Spleen (tissue), 11 donors: ENCODE measurements at regions not wholly inside any gene's neighbourhood (a gene's known extent, or its start where the extent isn't known, plus 50 kb on each side); places are given as distances from the start of the nearest gene placed in this dataset.

Source experiments
- DNase-seq: peaks from one replicate; pipeline ENCODE4 v3.0.0-alpha.2; 2020
- H3K27ac ChIP-seq, 8 donors: fragments of 200-600 bp; sonication (generic) in 7 of 8; 1 replicate in 4 of 8; 2 replicates in 4 of 8; pipeline versions ENCODE4 v1.5.0 to v1.8.0; 2016 to 2021; ENCODE audit warnings: inconsistent platforms in 4 of 8, mild to moderate bottlenecking in 4 of 8, moderate library complexity in 1 of 8
- H3K27me3 ChIP-seq, 7 donors: fragments of 200-600 bp; sonication (generic) in 6 of 7; replicated peaks in 1 of 7; 1 replicate in 4 of 7; 2 replicates in 3 of 7; pipeline versions ENCODE4 v1.5.0 to v1.8.0; 2016 to 2021; ENCODE audit warnings: inconsistent platforms in 3 of 7, mild to moderate bottlenecking in 1 of 7
- H3K36me3 ChIP-seq, 6 donors: fragments of 200-600 bp; sonication (generic) in 5 of 6; 1 replicate in 4 of 6; 2 replicates in 2 of 6; pipeline versions ENCODE4 v1.5.0 to v1.8.0; 2016 to 2021; ENCODE audit warnings: inconsistent platforms in 2 of 6
- H3K4me1 ChIP-seq, 6 donors: fragments of 200-600 bp; sonication (generic) in 5 of 6; 1 replicate in 3 of 6; 2 replicates in 3 of 6; pipeline versions ENCODE4 v1.5.0 to v1.8.0; 2016 to 2021; ENCODE audit warnings: inconsistent platforms in 3 of 6
- H3K4me3 ChIP-seq, 8 donors: fragments of 200-600 bp; sonication (generic) in 7 of 8; 1 replicate in 4 of 8; 2 replicates in 4 of 8; pipeline versions ENCODE4 v1.5.0 to v1.8.0; 2016 to 2021; ENCODE audit warnings: inconsistent platforms in 4 of 8, mild to moderate bottlenecking in 4 of 8, moderate library complexity in 2 of 8
- H3K9me3 ChIP-seq, 8 donors: fragments of 200-600 bp; sonication (generic) in 7 of 8; 1 replicate in 4 of 8; 2 replicates in 4 of 8; pipeline versions ENCODE4 v1.5.0 to v1.8.0; 2016 to 2021; ENCODE audit warnings: inconsistent platforms in 4 of 8
- CTCF ChIP-seq, 11 experiments: fragments of 200-600 bp in 7 of 11; fragments of 450-650 bp in 4 of 11; sonication (generic) in 4 of 11; IDR thresholded peaks in 8 of 11; conservative IDR thresholded peaks in 3 of 11; 1 replicate in 7 of 11; 2 replicates in 4 of 11; pipeline versions ENCODE4 v1.4.0 to v1.8.0; 2016 to 2021; ENCODE audit warnings: antibody characterized with exemption in 11 of 11, inconsistent platforms in 4 of 11, mild to moderate bottlenecking in 1 of 11
- POLR2A ChIP-seq, 3 donors: fragments of 450-650 bp; IDR thresholded peaks; one replicate each; pipeline ENCODE4 v1.5.1; 2017; ENCODE audit warnings: antibody characterized with exemption in 3 of 3, mild to moderate bottlenecking in 1 of 3
- POLR2AphosphoS5 ChIP-seq, 3 donors: sonication (generic); formaldehyde crosslinking; IDR thresholded peaks; one replicate each; pipeline ENCODE4 v1.5.1; 2017; ENCODE audit warnings: antibody characterized with exemption in 3 of 3
- WGBS, 5 donors: extraction: QIAGEN DNeasy Blood & Tissue Kit in 3 of 5; methylation state at CpG; one replicate each; pipeline versions ENCODE4 v1.1.5 to v1.1.7; 2013 to 2018; 5-methylcytosine and 5-hydroxymethylcytosine counted together
- intact Hi-C: fragments of 100-400 bp; cut with DNase I; formaldehyde crosslinking; loops from one replicate; pipeline ENCODE4 v1.15.0; 2023; ENCODE audit warnings: low total_unique reads
- donor health status: healthy with polysubstance abuse.
- donor health status: DM: no; HTN: no; CAD: no; lungs with moderate emphysema.
- donor health status: DM: no; HTN: no; CAD: no.
- donor health status: Bipolar disorder and iron deficiency.
- donor health status: healthy.
- donor health status: DM: no; HTN: no; CAD: no.
- donor health status: DM: yes; HTN: yes; CAD: no.

- Histone ChIP-seq H3K36me3 (no peaks in the 10 kb centered on the region), H3K27ac (peak overlapping the region in 4 of 8 donors; percentile 3 to 57 (median 20)), H3K4me1 (peaks cover 0 to 40% (median 28%) of the 10 kb centered on the region in 6 donors), H3K27me3 (no peaks in the 10 kb centered on the region), H3K9me3 (no peaks in the 10 kb centered on the region), H3K4me3 (no peak overlapping the region)
- DNase-seq, result no peak
- intact Hi-C loops, result no loop called here
- 72 to 93% (median 78%) methylated on average over 4 of the region's 4 CpGs for WGBS, 5 donors
- no peak for TF ChIP-seq POLR2A (IDR thresholded peaks at IDR 0.05)
- TF ChIP-seq CTCF (IDR thresholded peaks at IDR 0.05 in 8 of 11, conservative IDR thresholded peaks at IDR 0.05 in 3 of 11), result no peak
- no peak for TF ChIP-seq POLR2AphosphoS5 (IDR thresholded peaks at IDR 0.05)
Measured at GRCh38 chr10:88058750-88059149, 195.3 kb downstream of the PTEN start.

DNA sequence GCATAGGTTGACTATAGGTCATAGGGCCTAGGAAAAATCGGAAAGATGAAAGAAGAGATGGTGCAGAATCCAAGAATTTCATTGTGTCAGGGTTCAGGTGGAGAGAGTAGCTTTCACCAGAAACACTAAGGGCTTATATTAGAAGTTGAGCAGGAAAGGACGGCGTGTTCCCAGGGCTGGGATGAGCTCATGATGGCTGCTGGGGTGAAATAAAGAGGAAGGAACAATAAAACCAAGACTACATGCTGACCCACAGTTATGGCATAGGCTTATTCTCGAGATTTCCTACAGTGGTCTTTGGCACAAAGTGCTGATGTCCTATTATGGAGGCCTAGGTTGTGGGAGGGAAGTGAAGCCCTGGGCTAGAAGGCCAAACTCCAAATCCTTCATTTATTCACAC is 195.8 kb downstream of the PTEN start:
- 59 to 75% (median 62%) methylated on average over 4 of the region's 4 CpGs for WGBS, 5 donors
- DNase-seq, result no peak
- Histone ChIP-seq H3K27ac (peak overlapping the region in 4 of 8 donors; percentile 3 to 57 (median 20)), H3K27me3 (no peaks in the 10 kb centered on the region), H3K4me3 (no peak overlapping the region), H3K4me1 (peaks cover 0 to 45% (median 31%) of the 10 kb centered on the region in 6 donors), H3K36me3 (no peaks in the 10 kb centered on the region), H3K9me3 (no peaks in the 10 kb centered on the region)
- intact Hi-C loops, result no loop called here
- TF ChIP-seq CTCF (IDR thresholded peaks at IDR 0.05 in 8 of 11, conservative IDR thresholded peaks at IDR 0.05 in 3 of 11), result no peak

GRCh38 chr10:88060762-88061161 is 197.3 kb downstream of the PTEN start:
- peak overlapping the region in 1 of 8 donors; percentile 92 for H3K27ac ChIP-seq
- intact Hi-C loops, result no loop called here
- peaks cover 11 to 60% (median 46%) of the 10 kb centered on the region in 6 donors for H3K4me1 ChIP-seq
- H3K4me3 ChIP-seq, result no peak overlapping the region
- no peak for DNase-seq
- no peaks in the 10 kb centered on the region for H3K36me3 ChIP-seq
- H3K27me3 ChIP-seq, result no peaks in the 10 kb centered on the region
- TF ChIP-seq POLR2AphosphoS5 (IDR thresholded peaks at IDR 0.05) (no peak), POLR2A (IDR thresholded peaks at IDR 0.05) (no peak), CTCF (IDR thresholded peaks at IDR 0.05 in 8 of 11, conservative IDR thresholded peaks at IDR 0.05 in 3 of 11) (no peak)
- 90 to 97% (median 94%) methylated on average over 6 of the region's 6 CpGs for WGBS, 5 donors
- H3K9me3 ChIP-seq, result no peaks in the 10 kb centered on the region

DNA sequence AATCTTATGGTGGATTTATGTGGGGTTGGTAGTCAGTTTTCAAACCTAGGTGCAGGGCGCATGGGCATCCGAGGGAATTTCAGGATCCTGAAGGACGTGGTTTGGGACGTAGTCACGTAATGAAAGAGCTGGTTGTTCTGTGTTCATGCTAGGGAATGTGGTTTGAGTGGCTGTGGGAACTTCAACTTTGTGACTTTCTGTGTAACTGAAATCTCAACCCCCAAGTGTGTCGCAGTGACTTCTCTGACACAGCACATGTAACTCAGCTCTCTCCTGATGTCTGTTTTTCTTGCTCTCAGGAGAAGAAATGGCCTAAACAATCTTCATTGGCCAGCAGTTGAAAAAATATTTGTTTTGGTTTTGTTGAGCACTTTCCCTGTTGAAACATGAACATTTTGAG is 199.0 kb downstream of the PTEN start:
- peak overlapping the region; percentile 44 to 95 (median 78) for H3K27ac ChIP-seq
- peak overlapping the region in 1 of 8 donors; percentile 47 for H3K4me3 ChIP-seq
- no peaks in the 10 kb centered on the region for H3K27me3 ChIP-seq
- no peak for DNase-seq
- H3K4me1 ChIP-seq, result peaks cover 21 to 77% (median 62%) of the 10 kb centered on the region in 6 donors
- H3K9me3 ChIP-seq, result no peaks in the 10 kb centered on the region
- no peaks in the 10 kb centered on the region for H3K36me3 ChIP-seq
- intact Hi-C loops, result no loop called here
- 51 to 67% (median 63%) methylated on average over 6 of the region's 6 CpGs for WGBS, 5 donors
- TF ChIP-seq CTCF (IDR thresholded peaks at IDR 0.05 in 8 of 11, conservative IDR thresholded peaks at IDR 0.05 in 3 of 11), result no peak
- peak in 1 of 3 donors; percentile 55 for TF ChIP-seq POLR2AphosphoS5 (IDR thresholded peaks at IDR 0.05)
